HAP-1 (cell line): ENCODE measurements at regions not wholly inside any gene's neighbourhood (a gene's known extent, or its start where the extent isn't known, plus 50 kb on each side); places are given as distances from the start of the nearest gene placed in this dataset.
"Not testable (repeated sequence)": the region's sequence is repeated elsewhere in the genome, so short reads cannot be mapped to it uniquely, and the experiment has no call there.

Source experiments
- DNase-seq, 2 experiments: peaks; one replicate each; pipeline ENCODE4 v3.0.0-alpha.2; 2016 to 2020; ENCODE audit warnings: low spot score in 2 of 2
- H3K27me3 ChIP-seq: fragments of 250-450 bp; sonication (Bioruptor Pico); 2 replicates; pipeline ENCODE4 v1.5.1; 2020; ENCODE audit warnings: low read depth, mild to moderate bottlenecking, moderate library complexity
- H3K36me3 ChIP-seq: fragments of 250-450 bp; sonication (Bioruptor Pico); replicated peaks from 2 replicates; pipeline ENCODE4 v1.5.1; 2020; ENCODE audit warnings: mild to moderate bottlenecking
- H3K4me1 ChIP-seq: fragments of 250-450 bp; sonication (Bioruptor Pico); 2 replicates; pipeline ENCODE4 v1.5.1; 2020; ENCODE audit warnings: mild to moderate bottlenecking
- H3K4me3 ChIP-seq: fragments of 250-450 bp; sonication (Bioruptor Pico); 2 replicates; pipeline ENCODE4 v1.5.1; 2020; ENCODE audit warnings: mild to moderate bottlenecking, moderate library complexity
- H3K9me3 ChIP-seq: fragments of 250-450 bp; sonication (Bioruptor Pico); 2 replicates; pipeline ENCODE4 v1.5.1; 2020; ENCODE audit warnings: mild to moderate bottlenecking, moderate library complexity
- in situ Hi-C: fragments of 300-500 bp; cut with MboI; formaldehyde crosslinking; loops from 3 replicates; pipeline ENCODE4 v1.14.3; 2020; ENCODE audit warnings: low sequenced_read_pairs, inconsistent platforms, mixed read lengths

DNA sequence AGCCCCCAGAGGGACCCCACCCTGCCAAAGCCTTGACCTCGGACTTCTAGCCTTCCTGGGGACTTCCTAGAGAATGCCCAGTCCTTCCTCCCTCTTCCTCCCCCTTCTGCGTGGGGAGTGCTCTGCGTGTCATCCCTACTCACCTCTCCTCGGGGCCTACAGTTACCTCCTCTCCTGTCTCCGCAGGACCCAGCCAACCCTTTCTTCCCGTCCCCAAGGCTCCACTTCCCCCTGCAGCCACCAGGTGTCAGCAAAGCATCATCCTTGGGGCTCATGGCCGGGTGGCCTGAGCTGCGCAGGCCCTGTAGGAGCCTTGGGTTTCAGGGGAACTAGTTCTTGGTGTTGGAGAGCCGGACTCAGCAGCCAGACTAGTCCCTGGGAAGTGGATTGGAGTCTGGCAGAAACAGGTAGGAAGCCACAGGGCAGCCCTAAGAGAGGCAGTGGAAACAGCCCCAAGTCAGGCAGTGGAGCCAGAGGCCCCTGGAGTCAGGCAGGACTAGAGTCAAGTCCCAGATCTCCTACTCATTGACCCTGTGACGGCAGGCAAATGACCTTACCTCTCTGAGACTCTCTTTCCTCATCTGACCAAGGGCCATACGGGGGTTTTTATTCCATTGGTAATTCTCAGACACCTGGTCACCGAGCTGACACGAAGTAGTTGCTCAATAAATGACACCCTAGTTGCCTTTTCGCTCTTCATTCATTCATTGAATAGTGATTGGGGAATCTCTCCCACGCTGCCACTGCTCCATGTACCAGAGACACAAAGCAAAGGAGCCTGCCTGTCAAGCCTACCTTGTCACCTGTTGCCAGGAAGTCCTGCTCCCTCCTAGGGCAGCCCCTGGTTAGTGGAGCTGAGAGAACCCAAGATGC is 101.8 kb upstream of the GRK3 start:
- not testable (repeated sequence) for H3K4me1 ChIP-seq, H3K4me3 ChIP-seq, H3K27me3 ChIP-seq, H3K9me3 ChIP-seq
- H3K36me3 ChIP-seq, result peaks cover 25% of the 10 kb centered on the region
- in situ Hi-C loops, result loop anchor here (5.0 to 25.0 kb wide), 3 partner anchors 242 to 875 kb away; no protein-coding TSS in a partner anchor
- DNase-seq, result peak; percentile 59 to 84

DNA sequence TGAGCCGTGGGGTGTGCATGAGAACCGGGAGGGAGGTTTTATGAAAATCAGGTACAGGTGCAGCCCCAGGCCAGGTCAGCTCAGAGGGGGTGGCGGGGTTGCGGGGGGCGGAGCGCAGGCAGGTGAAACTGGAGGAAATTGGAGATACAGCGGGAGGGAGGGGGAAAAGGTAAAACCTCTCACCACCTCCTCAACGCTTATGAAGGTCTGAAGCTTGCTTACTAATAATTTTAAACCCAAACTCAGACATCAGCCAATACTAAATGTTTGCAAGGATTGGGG is 101.2 kb upstream of the GRK3 start:
- H3K36me3 ChIP-seq, result peaks cover 25% of the 10 kb centered on the region
- H3K4me1 ChIP-seq, H3K4me3 ChIP-seq, H3K27me3 ChIP-seq, H3K9me3 ChIP-seq, DNase-seq: not testable (repeated sequence)
- in situ Hi-C loops, result loop anchor here (5.0 to 25.0 kb wide), 3 partner anchors 242 to 874 kb away; no protein-coding TSS in a partner anchor

DNA sequence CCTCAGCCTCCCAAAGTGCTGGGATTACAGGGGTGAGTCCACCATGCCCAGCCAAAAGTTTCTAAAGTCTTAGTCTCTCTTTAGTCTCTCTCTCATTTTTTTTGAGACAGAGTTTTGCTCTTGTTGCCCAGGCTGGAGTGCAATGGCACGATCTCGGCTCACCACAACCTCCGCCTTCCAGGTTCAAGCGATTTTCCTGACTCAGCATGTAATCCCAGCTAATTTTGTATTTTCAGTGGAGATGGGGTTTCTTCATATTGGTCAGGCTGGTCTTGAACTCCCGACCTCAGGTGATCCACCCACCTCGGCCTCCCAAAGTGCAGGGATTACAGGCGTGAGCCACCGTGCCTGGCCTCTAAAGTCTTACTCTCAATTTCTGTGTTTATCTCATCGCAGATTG is 100.1 kb upstream of the GRK3 start:
- H3K36me3 ChIP-seq, result peaks cover 25% of the 10 kb centered on the region
- H3K27me3 ChIP-seq, DNase-seq, H3K9me3 ChIP-seq, H3K4me1 ChIP-seq, H3K4me3 ChIP-seq: not testable (repeated sequence)
- in situ Hi-C loops, result loop anchor here (5.0 to 25.0 kb wide), 3 partner anchors 240 to 873 kb away; no protein-coding TSS in a partner anchor

DNA sequence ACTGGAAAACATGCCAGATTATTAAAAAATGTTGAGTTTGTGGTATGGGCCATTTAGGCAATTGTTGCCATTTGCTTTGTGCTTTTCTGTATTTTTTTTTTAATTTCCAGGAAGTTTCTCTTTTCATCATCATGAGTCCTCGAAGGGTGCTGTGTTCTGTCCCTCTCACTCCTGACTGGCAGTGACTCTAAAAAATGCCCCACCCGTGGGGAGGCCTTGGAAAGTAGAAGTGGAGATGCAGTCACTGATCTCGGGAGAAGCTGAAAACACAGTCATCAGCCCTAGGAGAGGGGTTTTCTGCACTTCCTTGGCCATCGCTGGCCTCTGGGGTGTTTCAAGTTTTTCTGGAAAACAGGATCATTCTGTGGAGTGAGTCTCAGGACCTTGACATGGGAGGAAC is 98.5 kb upstream of the GRK3 start:
- Histone ChIP-seq H3K27me3 (no peaks in the 10 kb centered on the region), H3K9me3 (no peaks in the 10 kb centered on the region), H3K36me3 (peaks cover 9% of the 10 kb centered on the region), H3K4me1 (no peaks in the 10 kb centered on the region), H3K4me3 (no peak overlapping the region)
- in situ Hi-C loops, result loop anchor here (10.0 to 25.0 kb wide), 2 partner anchors 239 to 871 kb away; no protein-coding TSS in a partner anchor
- DNase-seq, result no peak

DNA sequence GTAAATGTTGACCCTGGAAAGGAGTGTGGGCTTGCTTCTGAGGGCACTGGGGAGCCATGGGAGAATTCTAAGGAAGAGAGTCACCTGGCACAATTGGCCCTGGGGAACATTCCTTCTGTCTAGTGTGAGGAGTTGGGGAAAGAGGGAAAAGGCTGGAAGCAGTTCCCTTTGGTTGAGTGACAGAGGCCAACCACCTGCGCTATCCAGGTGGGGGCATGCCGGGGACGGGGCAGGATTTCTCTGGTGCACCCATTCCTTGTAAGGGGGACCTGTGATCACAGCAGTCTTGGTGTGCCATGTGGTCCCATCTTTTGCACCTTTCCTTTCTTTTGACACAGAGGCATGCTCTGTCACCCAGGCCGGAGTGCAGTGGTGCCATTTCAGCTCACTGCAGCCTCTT is 92.1 kb upstream of the GRK3 start:
- in situ Hi-C loops, result loop anchor here (25.0 kb wide), 1 partner anchor 865 kb away; no protein-coding TSS in a partner anchor
- no peaks in the 10 kb centered on the region for H3K27me3 ChIP-seq
- no peak overlapping the region for H3K4me3 ChIP-seq
- DNase-seq, result no peak
- H3K36me3 ChIP-seq, result no peaks in the 10 kb centered on the region
- H3K9me3 ChIP-seq, result no peaks in the 10 kb centered on the region
- H3K4me1 ChIP-seq, result no peaks in the 10 kb centered on the region

DNA sequence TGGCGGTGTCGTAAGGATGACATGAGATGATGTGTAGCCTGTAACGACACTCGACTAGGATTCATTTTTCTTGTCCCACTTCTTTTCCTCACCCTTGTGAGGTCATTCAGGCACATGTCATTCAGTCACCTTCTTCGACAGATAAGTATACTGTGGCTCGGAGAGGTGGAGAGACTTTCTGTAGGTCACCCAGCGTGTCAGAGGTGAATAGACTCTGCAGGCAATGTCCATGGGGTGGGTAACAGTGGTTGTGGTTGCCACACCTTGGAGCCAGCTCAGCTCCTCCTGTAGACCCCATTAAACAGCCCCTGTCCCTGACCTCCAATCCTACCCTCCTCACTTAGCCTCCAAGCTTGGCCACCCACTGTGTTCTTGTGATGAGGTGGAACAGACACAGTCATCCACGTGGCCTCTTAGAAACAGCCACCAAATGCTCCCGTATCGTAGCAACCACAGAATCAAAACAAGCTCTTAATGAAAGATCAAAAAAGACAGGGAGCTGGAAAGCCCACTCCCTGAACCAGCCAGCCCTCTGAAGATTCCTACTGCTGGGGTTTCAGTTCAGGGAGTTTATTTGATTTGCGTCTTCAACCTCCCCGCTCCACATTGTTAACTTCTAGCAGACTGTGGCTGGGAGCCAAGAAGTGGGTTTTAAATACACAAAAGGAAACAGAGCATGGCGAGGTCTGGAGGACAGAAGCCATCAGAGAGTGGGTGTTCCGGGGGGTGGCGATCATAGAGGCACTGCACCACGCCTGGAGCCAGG is 89.0 kb upstream of the GRK3 start:
- no peaks in the 10 kb centered on the region for H3K27me3 ChIP-seq
- no peak overlapping the region for H3K4me3 ChIP-seq
- no peaks in the 10 kb centered on the region for H3K36me3 ChIP-seq
- no peaks in the 10 kb centered on the region for H3K9me3 ChIP-seq
- in situ Hi-C loops, result no loop called here
- peak; percentile 55 to 72 for DNase-seq
- H3K4me1 ChIP-seq, result no peaks in the 10 kb centered on the region

DNA sequence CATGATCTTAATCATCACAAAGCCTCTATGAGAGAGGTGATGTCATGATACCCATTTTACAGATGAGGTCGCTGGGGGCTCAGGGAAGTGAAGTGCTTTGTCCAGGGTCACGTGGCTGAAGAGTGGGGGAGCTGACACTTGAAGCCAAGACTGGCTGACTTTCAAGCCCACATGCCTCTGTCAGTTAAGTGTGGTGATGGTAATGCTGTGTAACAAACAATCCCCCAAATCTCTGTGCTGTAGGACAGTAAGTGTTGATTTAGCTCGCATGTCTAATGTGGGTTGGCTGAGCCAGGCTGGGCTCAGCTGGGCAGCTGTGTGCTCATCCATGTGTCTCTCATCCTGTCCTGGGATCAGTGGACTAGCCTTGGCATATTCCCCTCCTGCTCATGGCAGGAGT is 87.1 kb upstream of the GRK3 start:
- no peak for DNase-seq
- no peaks in the 10 kb centered on the region for H3K27me3 ChIP-seq
- H3K9me3 ChIP-seq, result no peaks in the 10 kb centered on the region
- no peak overlapping the region for H3K4me3 ChIP-seq
- H3K4me1 ChIP-seq, result no peaks in the 10 kb centered on the region
- in situ Hi-C loops, result no loop called here
- H3K36me3 ChIP-seq, result no peaks in the 10 kb centered on the region

DNA sequence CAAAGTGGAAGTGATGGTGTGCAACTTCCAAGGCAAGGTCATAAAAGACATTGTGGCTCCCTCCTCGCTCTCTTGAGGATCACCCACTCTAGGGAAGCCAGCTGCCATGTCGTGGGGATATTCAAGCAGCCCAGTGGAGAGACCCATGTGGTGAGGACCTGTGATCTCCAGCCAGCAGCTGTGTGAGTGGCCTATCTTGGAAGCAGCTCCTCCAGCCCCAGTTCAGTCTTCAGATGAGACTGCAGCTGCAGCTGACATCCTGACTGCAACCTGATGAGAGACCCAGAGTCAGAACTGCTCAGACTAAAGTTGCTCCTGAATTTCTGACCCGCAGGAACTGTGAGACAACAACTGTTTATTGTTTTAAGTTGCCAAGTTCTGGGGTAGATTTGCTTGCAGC is 86.4 kb upstream of the GRK3 start:
- in situ Hi-C loops, result no loop called here
- Histone ChIP-seq H3K4me1 (no peaks in the 10 kb centered on the region), H3K9me3 (no peaks in the 10 kb centered on the region), H3K36me3 (no peaks in the 10 kb centered on the region), H3K27me3 (no peaks in the 10 kb centered on the region), H3K4me3 (no peak overlapping the region)
- DNase-seq, result no peak

DNA sequence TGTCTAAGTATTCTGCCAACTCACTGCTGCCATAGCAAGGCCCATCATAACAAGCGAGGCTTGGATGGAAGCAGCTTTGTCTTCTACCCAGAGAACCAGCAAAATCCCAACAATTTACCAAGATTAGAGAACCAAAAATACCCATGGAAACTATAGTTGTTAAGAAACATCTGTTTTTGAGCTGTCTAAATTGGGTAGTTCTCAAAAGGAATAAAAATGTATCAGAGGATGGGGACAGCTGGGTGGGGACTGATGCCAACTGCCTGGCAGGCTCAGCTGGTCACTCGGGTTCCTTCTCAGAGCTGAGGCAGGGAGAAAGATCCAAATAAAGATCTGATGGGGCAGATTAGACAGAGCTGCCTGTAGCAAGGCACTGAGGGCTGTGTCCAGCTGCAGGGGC is 85.9 kb upstream of the GRK3 start:
- Histone ChIP-seq H3K4me3 (no peak overlapping the region), H3K27me3 (no peaks in the 10 kb centered on the region), H3K9me3 (no peaks in the 10 kb centered on the region), H3K36me3 (no peaks in the 10 kb centered on the region), H3K4me1 (no peaks in the 10 kb centered on the region)
- in situ Hi-C loops, result no loop called here
- no peak for DNase-seq

DNA sequence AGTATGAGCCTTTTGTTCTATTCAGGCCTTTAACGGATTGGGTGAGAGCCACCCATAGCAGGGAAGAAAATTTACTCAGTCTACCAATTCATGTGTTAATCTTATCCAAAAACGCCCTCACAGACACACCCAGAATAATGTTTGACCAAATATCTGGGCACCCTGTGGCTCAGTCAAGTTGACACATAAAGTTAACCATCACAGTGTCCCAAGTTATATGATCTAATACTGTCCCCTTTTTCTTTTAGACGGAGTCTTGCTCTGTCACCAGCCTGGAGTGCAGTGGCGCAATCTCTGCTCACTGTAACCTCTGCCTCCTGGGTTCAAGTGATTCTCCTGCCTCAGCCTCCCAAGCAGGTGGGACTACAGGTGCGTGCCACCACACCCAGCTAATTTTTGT is 83.6 kb upstream of the GRK3 start:
- DNase-seq, in situ Hi-C loops, H3K4me3 ChIP-seq: not testable (repeated sequence)

DNA sequence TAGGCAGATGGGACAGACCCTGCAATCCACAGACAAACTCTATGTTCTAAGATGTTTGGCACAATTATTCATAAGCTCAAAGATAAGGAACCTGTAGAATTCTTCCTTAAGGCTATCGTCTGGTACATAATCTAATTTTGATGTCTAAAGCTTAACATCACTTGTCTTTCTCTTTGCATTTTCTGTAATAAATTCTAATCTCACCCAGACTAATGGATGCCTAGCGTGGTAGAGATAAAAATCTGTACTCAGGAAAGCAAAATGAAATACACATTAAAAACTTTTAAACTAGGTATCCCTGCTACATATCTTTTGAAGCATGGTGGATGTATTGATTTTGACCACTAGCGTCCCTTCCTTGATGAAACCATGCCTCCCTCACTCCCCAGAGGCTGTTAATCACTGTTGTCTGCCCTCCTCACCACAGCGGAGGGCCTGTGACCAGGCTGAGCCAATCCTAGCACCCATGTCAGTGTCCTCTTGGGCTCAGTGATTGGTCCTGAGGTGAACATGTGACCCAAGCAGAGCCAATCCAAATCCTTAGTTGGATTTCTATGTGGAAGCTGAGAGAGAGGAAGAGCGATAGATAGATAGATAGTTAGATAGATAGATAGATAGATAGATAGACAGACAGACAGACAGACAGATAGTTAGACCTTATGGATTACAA is 82.2 kb upstream of the GRK3 start:
- no peak for DNase-seq
- H3K36me3 ChIP-seq, result no peaks in the 10 kb centered on the region
- H3K27me3 ChIP-seq, result no peaks in the 10 kb centered on the region
- H3K4me3 ChIP-seq, result no peak overlapping the region
- in situ Hi-C loops, result no loop called here
- no peaks in the 10 kb centered on the region for H3K4me1 ChIP-seq
- no peaks in the 10 kb centered on the region for H3K9me3 ChIP-seq

More for the DNA sequence above, 83.6 kb upstream of the GRK3 start:
- not testable (repeated sequence) for H3K27me3 ChIP-seq, H3K36me3 ChIP-seq, H3K4me1 ChIP-seq, H3K9me3 ChIP-seq

DNA sequence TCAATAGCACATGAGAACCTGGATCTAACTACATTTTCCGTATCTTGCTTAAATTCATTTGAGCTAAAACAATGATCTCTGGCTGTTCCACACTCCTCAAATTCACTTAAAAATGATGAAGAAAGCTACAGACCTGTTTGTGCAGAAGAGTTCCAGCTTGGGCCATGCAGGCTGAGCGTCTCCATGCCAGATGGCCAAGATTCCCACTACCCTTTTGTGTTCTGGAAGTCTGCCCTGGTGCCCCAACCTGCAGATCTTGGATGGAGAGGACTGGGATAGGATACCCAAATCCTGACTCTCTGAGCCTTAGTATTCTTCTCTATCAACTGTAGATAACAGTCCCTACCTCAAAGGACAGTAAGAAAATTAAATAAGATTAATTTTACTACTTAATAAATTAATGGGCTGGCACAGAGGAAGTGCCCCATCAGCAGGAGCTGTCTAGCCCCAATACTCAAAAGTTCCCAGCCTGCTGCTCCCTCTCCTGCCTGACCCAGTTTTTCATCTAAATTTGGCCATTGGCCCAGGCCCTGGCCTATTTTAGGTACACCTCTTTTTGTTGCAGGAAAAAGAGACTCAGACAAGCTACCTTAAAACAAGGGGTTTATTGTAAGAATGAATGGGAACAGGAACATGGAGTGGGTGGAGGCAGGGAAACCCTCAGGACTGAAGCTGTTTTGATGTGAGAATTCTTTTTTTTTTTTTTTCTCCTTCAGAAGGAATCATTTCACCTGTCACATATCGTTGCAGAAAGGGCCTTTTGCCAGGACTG is 81.4 kb upstream of the GRK3 start:
- Histone ChIP-seq H3K9me3 (no peaks in the 10 kb centered on the region), H3K27me3 (no peaks in the 10 kb centered on the region), H3K36me3 (no peaks in the 10 kb centered on the region), H3K4me3 (no peak overlapping the region), H3K4me1 (no peaks in the 10 kb centered on the region)
- in situ Hi-C loops, result no loop called here
- no peak for DNase-seq

DNA sequence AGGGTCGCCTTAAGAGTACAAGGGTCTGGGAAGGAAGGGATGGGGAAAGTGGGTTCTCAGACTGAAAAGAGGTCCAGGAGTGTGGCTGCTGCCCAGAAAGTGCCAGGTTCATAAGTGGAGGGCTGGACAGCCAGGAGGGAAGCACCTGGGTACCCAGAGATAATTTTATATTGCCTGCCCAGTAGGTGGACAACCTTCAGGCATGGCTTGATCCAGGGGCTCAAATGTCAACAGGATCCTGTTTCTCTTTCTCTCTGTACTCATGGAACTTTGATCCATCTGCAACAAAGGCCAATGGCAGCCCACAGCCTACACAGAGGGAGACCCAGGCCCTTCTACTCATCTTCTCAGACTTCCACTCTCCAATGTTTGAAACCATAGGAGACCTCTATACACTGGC is 80.5 kb upstream of the GRK3 start:
- in situ Hi-C loops, result no loop called here
- H3K4me3 ChIP-seq, result no peak overlapping the region
- no peaks in the 10 kb centered on the region for H3K4me1 ChIP-seq
- no peaks in the 10 kb centered on the region for H3K9me3 ChIP-seq
- H3K27me3 ChIP-seq, result no peaks in the 10 kb centered on the region
- DNase-seq, result no peak
- H3K36me3 ChIP-seq, result no peaks in the 10 kb centered on the region
